AG20443 (cell line): ENCODE measurements at regions not wholly inside any gene's neighbourhood (a gene's known extent, or its start where the extent isn't known, plus 50 kb on each side); places are given as distances from the start of the nearest gene placed in this dataset.

Source experiments
- DNase-seq: peaks from one replicate; pipeline ENCODE4 v3.0.0; 2012; ENCODE audit warnings: low spot score, mixed read lengths

- DNase-seq, result no peak
These were observed 224.9 kb downstream of the BTG1 start for GRCh38 chr12:91920741-91921140.

- DNase-seq, result peak; percentile 17
These were observed 225.4 kb downstream of the BTG1 start for GRCh38 chr12:91920276-91920675.

GRCh38 chr12:91918431-91918830, 227.2 kb downstream of the BTG1 start:
- no peak for DNase-seq

- DNase-seq, result no peak
These were observed 230.9 kb downstream of the BTG1 start for GRCh38 chr12:91914701-91915100.

- DNase-seq, result no peak
These were observed 232.0 kb downstream of the BTG1 start for GRCh38 chr12:91913651-91914050.

GRCh38 chr12:91913124-91913523, 232.5 kb downstream of the BTG1 start:
- DNase-seq, result no peak

- no peak for DNase-seq
These were observed 233.5 kb downstream of the BTG1 start for GRCh38 chr12:91912178-91912577.

- no peak for DNase-seq
These were observed 234.7 kb downstream of the BTG1 start for GRCh38 chr12:91910871-91911388.

- no peak for DNase-seq
These were observed 242.6 kb downstream of the BTG1 start for GRCh38 chr12:91902860-91903683.

GRCh38 chr12:91901381-91902074, 244.1 kb downstream of the BTG1 start:
- DNase-seq, result no peak

- DNase-seq, result no peak
These were observed 244.7 kb downstream of the BTG1 start for GRCh38 chr12:91900971-91901370.

GRCh38 chr12:91899056-91899455, 246.6 kb downstream of the BTG1 start:
- no peak for DNase-seq

- no peak for DNase-seq
These were observed 248.6 kb downstream of the BTG1 start for GRCh38 chr12:91897025-91897515.

GRCh38 chr12:91896286-91897024, 249.2 kb downstream of the BTG1 start:
- peak; percentile 46 for DNase-seq

- no peak for DNase-seq
These were observed 250.7 kb downstream of the BTG1 start for GRCh38 chr12:91894911-91895310.

- DNase-seq, result no peak
These were observed 252.2 kb downstream of the BTG1 start for GRCh38 chr12:91893476-91893875.

- DNase-seq, result no peak
These were observed 253.4 kb downstream of the BTG1 start for GRCh38 chr12:91892081-91892855.

- no peak for DNase-seq
These were observed 254.9 kb downstream of the BTG1 start for GRCh38 chr12:91890742-91891141.

GRCh38 chr12:91889910-91890309, 255.7 kb downstream of the BTG1 start:
- DNase-seq, result no peak

GRCh38 chr12:91889059-91889458, 256.6 kb downstream of the BTG1 start:
- DNase-seq, result no peak

GRCh38 chr12:91887957-91888356, 257.7 kb downstream of the BTG1 start:
- no peak for DNase-seq
